Posterior cingulate gyrus (tissue), 11 donors: ENCODE measurements at regions not wholly inside any gene's neighbourhood (a gene's known extent, or its start where the extent isn't known, plus 50 kb on each side); places are given as distances from the start of the nearest gene placed in this dataset.
A peak's percentile ranks its signal among the peaks of the same experiment; 100 is the strongest.

Experiments
- DNase-seq, 10 donors: peaks; one replicate each; pipeline versions ENCODE4 v3.0.0 to v3.0.0-alpha.2; 2020 to 2021; ENCODE audit warnings: mixed read lengths in 3 of 10
- intact Hi-C: fragments of 100-400 bp; cut with DNase I; formaldehyde crosslinking; loops from one replicate; pipeline ENCODE4 v1.15.1; 2023

GRCh38 chr12:67425394-67425793, 156.2 kb downstream of the CAND1 start:
- DNase-seq, result no peak
- intact Hi-C loops, result no loop called here

- no peak for DNase-seq
- intact Hi-C loops, result no loop called here
Observed at GRCh38 chr12:67426067-67426466, 156.9 kb downstream of the CAND1 start.

- DNase-seq, result no peak
- intact Hi-C loops, result no loop called here
Observed at GRCh38 chr12:67427336-67427735, 158.2 kb downstream of the CAND1 start.

GRCh38 chr12:67428431-67428830, 159.3 kb downstream of the CAND1 start:
- intact Hi-C loops, result no loop called here
- no peak for DNase-seq

- intact Hi-C loops, result loop anchor here (5.0 to 10.0 kb wide), 2 partner anchors 214 to 511 kb away; partner anchors contain the start of gene DYRK2
- DNase-seq, result peak in 1 of 10 donors; percentile 20
Observed at GRCh38 chr12:67430708-67431335, 161.7 kb downstream of the CAND1 start.

GRCh38 chr12:67431411-67432020, 162.4 kb downstream of the CAND1 start:
- intact Hi-C loops, result loop anchor here (5.0 to 10.0 kb wide), 2 partner anchors 213 to 511 kb away; partner anchors contain the start of gene DYRK2
- no peak for DNase-seq

GRCh38 chr12:67433385-67434175, 164.4 kb downstream of the CAND1 start:
- intact Hi-C loops, result loop anchor here (5.0 to 10.0 kb wide), 2 partner anchors 211 to 509 kb away; partner anchors contain the start of gene DYRK2
- no peak for DNase-seq

- DNase-seq, result no peak
- intact Hi-C loops, result loop anchor here (5.0 to 10.0 kb wide), 2 partner anchors 210 to 507 kb away; partner anchors contain the start of gene DYRK2
Observed at GRCh38 chr12:67434671-67435370, 165.7 kb downstream of the CAND1 start.

- no peak for DNase-seq
- intact Hi-C loops, result loop anchor here (10.0 kb wide), 1 partner anchor 209 kb away; the partner anchor contains the start of gene DYRK2
Observed at GRCh38 chr12:67436230-67436629, 167.1 kb downstream of the CAND1 start.

- DNase-seq, result no peak
- intact Hi-C loops, result loop anchor here (10.0 kb wide), 1 partner anchor 208 kb away; the partner anchor contains the start of gene DYRK2
Observed at GRCh38 chr12:67437011-67437410, 167.9 kb downstream of the CAND1 start.

GRCh38 chr12:67439611-67440010, 170.5 kb downstream of the CAND1 start:
- intact Hi-C loops, result loop anchor here (10.0 kb wide), 1 partner anchor 205 kb away; the partner anchor contains the start of gene DYRK2
- DNase-seq, result no peak

GRCh38 chr12:67441736-67442346, 172.7 kb downstream of the CAND1 start:
- DNase-seq, result peak; percentile 64 to 96 (median 76)
- intact Hi-C loops, result no loop called here

- intact Hi-C loops, result no loop called here
- DNase-seq, result peak in 1 of 10 donors; percentile 79
Observed at GRCh38 chr12:67442347-67442841, 173.2 kb downstream of the CAND1 start.

- intact Hi-C loops, result no loop called here
- DNase-seq, result no peak
Observed at GRCh38 chr12:67442896-67443295, 173.7 kb downstream of the CAND1 start.

- intact Hi-C loops, result no loop called here
- DNase-seq, result no peak
Observed at GRCh38 chr12:67444542-67444941, 175.4 kb downstream of the CAND1 start.

- no peak for DNase-seq
- intact Hi-C loops, result no loop called here
Observed at GRCh38 chr12:67446716-67447115, 177.6 kb downstream of the CAND1 start.

- intact Hi-C loops, result no loop called here
- no peak for DNase-seq
Observed at GRCh38 chr12:67447180-67447579, 178.0 kb downstream of the CAND1 start.

GRCh38 chr12:67449591-67450052, 180.5 kb downstream of the CAND1 start:
- DNase-seq, result no peak
- intact Hi-C loops, result no loop called here

GRCh38 chr12:67450441-67450840, 181.3 kb downstream of the CAND1 start:
- intact Hi-C loops, result no loop called here
- DNase-seq, result no peak

GRCh38 chr12:67451206-67451605, 182.0 kb downstream of the CAND1 start:
- DNase-seq, result no peak
- intact Hi-C loops, result no loop called here
